Right lobe of liver (tissue), 4 donors: ENCODE measurements at regions not wholly inside any gene's neighbourhood (a gene's known extent, or its start where the extent isn't known, plus 50 kb on each side); places are given as distances from the start of the nearest gene placed in this dataset.

Experiments
- CTCF ChIP-seq, 4 donors: fragments of 200-600 bp in 3 of 4; fragments of 450-650 bp in 1 of 4; IDR thresholded peaks; one replicate each; pipeline versions ENCODE4 v1.5.1 to v1.8.0; 2016 to 2022; ENCODE audit warnings: antibody characterized with exemption in 4 of 4, mild to moderate bottlenecking in 2 of 4
- POLR2A ChIP-seq: fragments of 450-650 bp; IDR thresholded peaks from one replicate; pipeline ENCODE4 v1.6.1; 2017; ENCODE audit warnings: antibody characterized with exemption, mild to moderate bottlenecking
- donor health status: DM: no; HTN: no; CAD: no.
- donor health status: DM: no; HTN: no; CAD: no.
- donor health status: DM: no; HTN: yes; CAD: no.

- TF ChIP-seq CTCF (IDR thresholded peaks at IDR 0.05) (no peak), POLR2A (no peak)
Measured at GRCh38 chr5:67855523-67855922, 360.0 kb upstream of the PIK3R1 start.
